Stimulated activated CD4-positive, alpha-beta T cell treated with anti-CD3 and anti-CD28 coated beads, Interleukin-12 subunit alpha, Interleukin-12 subunit beta, amount 100 ng/mL, for 24 hours (primary cell): ENCODE measurements at regions not wholly inside any gene's neighbourhood (a gene's known extent, or its start where the extent isn't known, plus 50 kb on each side); places are given as distances from the start of the nearest gene placed in this dataset.
"Not testable (repeated sequence)": the region's sequence is repeated elsewhere in the genome, so short reads cannot be mapped to it uniquely, and the experiment has no call there.

Experiments used
- DNase-seq, 2 experiments: peaks; one replicate each; pipeline ENCODE4 v3.0.0-alpha.2; 2020; ENCODE audit warnings: low read depth in 2 of 2

DNA sequence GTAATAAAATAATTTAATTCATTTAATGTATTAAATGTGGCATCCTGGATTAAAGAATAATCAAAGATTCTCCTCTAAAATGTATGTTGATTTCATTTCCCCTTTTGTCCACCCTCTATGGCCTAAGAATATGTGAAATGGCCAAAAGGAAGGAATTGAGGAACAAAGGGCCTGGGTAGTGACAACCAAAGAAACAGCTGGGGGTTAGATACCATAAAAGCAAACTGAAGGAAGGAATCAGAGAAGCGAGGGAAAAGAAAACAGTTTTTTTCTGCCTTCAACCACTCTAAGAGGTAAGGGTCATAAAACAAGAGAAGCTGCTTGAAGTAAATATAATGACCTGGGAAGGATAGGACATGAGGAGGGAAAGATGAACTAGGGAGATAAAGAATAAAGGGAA lies 139.3 kb downstream of the FAM76B start:
- DNase-seq, result no peak

DNA sequence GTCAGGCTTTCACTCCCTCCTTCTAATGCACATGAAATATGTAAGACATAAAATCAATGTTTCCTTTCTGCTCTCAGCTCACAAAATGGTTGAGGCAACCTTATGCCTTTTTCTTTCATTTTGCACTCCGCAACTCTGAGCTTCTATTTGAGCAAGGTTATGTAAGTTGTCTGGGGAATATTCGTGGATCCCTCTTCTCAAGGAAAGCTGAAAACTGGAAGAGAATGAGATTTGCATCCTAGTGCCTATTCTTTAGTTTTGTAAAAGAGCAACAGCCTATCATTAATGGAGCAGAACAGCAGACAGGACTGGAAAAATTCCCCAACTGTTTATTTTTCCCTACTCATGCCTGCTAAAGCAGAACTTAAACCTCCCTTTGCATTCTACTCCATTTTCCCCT lies 141.7 kb downstream of the FAM76B start:
- DNase-seq, result no peak

DNA sequence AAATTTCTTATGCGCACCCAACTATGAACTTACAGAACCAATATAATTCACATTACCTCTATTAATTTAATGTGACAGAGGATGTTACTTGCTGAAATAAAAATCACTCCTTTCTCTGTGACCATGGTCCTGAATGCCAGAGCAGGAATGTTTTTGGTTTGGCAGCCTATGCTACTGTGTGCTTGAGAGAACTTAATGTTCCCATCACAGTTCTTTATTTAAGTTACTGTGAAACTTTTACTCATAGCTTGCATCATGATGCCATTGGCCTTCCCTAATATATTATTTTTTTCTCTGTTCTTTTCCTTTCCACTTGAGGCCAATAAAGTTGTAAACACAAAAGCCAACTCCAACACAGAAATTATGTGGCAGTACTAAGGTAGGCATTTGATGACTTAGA lies 142.2 kb downstream of the FAM76B start:
- DNase-seq, result no peak

DNA sequence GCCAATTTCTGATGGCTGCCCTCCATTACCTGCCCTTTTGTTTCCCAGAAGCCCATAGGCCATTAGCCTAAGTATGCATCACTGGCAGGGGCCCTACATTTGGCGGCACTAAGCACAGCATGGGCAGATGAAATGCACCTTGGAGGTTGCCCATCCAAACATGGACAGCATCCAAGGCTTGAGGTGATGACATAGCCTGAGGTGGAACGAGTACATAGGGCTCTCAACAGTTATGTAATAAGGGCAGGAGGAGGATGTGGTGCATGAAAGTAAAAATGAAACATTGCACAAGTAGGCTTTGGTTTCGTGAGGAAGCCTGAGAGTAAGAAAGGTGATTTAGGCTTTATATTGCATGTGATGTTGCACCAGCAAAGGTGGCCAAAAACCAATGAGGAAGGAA lies 148.1 kb downstream of the FAM76B start:
- no peak for DNase-seq

DNA sequence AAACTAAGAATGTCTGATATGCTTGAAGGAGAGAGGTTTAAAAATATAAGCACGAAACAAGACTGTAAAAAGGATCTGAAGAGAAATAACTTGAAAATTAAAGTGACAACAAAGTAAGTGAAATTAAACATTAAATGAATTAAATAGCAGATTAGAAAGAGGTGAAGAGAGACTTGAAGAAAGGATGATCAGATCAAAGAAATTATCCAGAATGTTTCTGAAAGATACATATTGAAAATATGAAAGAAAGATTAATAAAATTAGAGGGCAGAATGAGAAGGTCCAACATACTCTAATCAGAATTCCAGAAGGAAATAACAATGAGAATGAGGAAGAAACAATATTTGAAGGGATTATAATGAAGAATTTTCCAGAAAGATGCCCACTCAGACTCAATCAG lies 151.1 kb downstream of the FAM76B start:
- DNase-seq, result no peak

DNA sequence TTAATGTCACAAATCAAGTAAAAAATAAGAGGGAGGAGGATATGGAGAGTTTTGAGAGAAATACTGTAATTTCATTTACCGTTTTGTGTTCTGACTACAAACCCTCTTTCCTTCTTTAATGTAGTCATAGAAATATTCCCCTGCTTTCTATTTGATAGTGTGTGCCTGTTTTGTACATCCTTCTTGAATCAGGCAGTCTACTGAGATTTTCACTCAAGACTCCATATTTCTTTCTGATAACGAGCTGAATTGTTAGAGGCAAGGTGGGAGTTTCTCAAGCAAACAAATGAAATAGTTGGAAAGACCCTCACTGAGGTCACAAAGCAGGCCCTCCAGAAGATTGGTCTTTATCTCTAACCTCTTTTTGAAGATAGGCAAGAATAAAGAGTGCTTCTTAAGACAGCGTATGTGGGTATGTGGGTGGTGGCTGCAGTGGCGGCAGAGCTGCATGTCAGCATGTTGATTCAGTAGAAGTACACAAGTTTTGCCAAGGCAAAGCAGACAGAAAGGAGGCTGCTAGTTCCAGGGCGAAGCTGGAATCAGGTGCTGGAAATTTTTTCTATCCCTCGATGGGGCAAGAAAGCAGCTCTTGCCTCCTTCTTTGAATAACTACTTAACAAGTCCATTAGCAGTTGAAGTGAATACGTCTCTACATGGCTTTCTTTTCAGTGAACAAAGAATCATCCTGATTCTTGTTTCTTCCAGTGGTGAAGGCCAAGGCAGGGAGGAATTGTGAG lies 164.2 kb downstream of the FAM76B start:
- no peak for DNase-seq

DNA sequence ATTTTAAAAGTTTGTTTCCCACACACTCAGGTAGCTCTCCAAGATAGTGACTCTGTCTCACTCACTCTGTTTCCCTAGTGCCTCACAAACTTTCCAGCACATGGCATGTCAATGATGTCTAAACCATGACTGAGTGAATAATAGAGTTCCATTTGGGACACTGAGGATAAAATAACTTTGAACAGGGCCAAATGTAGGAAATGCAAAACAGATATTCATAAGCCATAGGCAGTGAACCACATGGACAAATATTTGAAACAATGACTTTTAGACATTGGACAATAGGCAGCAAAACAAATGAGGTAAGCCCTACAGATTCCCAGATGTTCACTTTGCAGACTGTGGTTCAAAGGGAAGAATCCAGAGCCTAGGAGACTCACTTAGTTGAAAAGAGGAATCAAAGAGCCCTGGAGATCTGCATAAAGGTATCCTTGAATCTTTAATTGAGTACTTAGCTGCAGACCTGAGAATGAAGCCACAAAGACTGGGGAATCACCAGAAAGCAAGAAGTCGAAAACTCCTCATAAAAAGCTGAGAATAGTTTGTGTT lies 173.3 kb downstream of the FAM76B start:
- DNase-seq, result no peak

DNA sequence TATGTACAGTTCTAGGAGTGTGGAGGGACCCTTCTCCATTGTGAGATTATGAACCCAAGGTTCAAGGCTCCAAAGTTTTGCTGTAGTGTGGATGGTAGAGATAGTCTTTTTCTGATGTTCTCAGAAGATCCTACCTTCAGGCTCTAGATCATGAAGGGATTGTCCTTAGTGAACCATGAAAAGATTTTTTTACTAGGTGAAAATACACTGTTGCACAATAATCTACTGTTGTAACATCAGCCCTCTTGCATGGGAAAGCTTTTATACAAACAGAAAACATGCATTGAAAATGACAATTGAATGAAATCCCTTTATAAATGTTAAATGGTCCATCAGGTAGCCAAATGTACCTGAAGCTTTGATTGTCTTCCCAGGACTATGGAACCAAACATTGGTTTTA lies 177.8 kb downstream of the FAM76B start:
- no peak for DNase-seq

DNA sequence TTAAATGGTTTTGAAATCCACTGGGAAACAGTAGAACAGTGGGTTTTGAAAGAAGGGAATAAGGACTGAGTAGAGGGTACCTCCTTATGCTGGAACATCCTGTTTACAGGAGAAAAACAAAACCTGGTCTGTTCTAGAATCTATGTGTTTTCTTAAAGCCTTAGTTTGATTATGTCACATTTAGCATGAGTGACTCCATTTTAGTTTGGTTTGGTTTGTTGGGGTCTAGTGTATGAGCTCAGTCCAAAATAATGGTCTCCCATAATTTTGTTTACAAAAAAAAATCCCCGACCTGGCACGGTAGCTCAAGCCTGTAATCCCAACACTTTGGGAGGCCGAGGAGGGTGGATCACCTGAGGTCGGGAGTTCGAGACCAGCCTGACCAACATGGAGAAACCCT lies 179.4 kb downstream of the FAM76B start:
- DNase-seq, result not testable (repeated sequence)

DNA sequence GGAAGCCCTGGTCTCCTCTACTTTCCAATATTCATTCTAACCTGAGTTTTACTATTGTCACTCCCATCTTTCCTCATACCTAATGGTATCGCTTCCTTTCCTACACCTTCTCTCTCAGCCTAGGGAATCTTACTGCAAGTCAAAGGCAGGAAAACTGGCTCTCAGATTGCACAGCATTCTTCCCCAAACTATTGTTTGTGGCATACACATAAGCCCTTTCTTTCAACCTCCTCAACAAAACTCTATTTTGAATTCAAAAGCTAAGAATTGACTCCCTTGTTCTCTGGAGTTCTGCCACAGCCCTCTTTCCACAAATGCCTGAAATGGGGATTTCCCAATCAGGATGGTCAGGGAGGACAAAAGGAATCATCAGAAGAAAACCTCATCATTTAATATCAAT lies 181.5 kb downstream of the FAM76B start:
- DNase-seq, result no peak

DNA sequence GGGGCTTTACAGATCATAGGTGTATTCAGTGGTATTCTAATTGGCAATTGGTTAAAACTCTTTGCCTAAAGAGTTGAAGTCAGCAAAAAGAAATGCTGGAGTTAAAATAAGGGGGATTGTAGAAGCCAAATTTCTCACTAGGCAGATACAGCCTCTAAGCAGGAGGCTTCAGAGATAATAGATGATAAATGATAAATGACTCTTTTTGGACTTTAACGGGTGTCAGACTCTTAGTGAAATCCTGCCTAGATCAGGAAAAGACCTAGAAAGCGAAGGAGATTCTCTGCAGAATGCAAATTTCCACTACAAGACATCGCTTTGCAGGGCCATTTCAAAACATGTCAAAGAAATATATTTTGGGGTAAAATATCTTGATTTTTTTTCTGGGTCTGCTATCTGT lies 182.8 kb downstream of the FAM76B start:
- no peak for DNase-seq

DNA sequence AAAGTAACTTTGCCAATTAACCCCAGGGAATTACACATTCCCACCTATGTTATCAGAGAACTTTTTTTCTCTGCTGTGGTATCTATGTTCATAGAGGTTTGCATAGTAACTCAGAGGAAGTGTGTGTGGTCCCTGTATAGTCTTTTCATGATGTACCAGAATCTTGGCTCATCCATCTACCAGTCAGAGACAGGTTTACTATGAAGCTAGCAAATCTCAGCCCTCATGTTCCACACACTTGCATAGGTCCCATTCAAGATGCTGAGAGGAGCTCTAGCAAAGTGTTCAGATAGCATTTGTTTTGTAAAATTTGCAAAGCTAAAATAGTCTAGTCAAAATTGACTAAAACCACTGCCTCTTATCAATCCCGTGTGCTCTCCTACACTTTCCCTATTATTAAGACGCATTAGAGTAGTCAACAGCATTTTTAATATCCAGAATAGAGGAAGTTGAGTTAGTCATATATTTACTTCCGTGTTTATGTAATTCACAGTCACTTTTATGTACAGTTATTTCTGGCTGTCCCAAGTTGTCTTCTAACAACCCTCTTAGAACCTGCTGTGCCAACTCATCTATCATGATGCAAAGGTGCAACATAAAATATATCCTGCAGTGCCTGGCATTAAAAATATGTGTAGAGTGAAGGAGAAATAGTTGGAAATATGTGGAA lies 184.2 kb downstream of the FAM76B start:
- DNase-seq, result no peak

DNA sequence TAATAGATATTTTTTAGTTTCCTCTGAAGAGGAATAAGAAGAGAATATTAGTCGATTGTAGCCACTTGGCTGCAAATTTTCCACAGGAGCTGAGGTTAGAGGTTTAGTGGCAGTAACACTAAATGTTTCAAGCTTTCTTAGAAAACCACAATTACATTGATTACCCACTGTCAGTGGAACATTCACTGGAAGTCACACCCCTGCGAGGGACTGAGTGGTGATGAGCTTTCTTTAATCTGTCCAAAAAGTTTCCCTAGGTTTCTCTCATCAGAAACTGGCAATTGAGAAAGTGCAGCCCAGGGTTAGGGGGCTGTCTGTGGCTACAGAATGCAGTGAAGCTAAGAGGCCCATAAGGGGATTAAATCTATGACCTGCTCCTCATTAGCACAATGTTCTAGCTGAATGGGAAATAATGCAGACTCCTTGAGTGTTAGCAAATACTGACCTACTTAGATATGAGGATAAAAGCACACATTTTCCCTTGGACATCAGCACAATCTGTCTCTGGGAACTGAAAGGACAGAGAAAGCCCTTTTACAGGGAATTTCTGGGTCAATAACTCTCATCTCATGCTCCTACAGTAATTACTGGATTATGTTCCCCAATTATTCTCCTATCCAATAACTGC lies 189.5 kb downstream of the FAM76B start:
- peak in 1 of 2 experiments; percentile 2 for DNase-seq

DNA sequence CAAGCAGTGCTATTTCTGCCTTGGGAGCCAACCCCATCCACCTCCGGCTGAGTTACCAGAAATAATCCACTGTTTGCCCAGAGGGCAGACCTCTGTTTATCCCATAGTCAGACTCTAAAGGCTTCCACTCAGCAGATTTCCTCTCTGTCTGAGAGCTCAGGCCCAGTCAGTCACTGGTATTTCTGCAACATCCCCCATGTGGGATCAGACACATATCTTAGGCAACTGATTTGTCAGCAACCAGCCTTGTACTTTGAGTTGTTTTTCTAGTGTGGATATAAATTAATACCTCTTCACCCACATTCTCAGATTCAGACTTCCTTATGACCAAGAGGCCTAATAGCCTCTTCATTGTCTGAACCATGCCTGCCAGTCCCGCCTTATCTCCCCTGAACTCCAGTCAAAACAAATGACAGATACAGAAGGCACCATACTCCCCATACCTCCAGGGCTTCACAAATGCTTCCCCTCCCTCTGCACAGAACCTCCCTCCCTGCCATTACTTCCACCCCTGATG lies 193.6 kb downstream of the FAM76B start:
- no peak for DNase-seq

DNA sequence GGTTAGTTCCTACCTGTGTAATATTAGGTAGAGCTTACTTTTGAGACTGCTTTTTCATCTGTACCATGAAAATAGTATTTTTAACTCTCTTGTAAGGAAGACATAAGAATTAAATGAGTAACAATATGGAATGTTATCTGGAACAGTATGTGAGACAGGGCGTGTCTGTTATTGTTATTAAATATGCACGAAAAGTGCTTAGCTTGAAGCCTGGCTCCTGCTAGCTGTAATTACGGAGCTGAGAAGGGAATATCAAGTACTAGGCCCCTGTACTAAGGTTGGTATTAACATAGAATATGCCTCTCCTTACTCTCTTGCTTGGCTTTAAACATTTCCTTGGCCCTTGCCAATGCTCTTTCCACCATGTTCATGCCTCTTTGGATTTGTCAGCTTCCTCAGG lies 194.0 kb downstream of the FAM76B start:
- no peak for DNase-seq

DNA sequence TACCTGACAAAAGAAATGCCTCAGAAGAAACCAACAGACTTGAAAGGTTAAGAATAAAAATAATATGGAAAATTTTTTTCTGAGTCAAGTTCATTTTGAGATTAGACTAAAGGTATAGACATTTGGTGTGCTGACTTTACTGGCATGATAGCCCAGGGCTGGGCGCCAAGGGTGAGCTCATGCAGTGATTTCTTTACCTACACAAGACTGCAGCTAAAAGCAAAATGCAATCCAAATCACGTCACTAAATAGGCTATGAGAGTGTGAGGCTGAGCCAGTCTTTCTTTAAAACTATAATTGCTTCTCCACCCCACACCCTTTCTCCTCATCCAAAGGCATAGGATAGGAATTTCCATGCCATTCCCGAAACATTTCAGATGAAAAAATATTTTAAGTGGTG lies 196.5 kb downstream of the FAM76B start:
- DNase-seq, result no peak

DNA sequence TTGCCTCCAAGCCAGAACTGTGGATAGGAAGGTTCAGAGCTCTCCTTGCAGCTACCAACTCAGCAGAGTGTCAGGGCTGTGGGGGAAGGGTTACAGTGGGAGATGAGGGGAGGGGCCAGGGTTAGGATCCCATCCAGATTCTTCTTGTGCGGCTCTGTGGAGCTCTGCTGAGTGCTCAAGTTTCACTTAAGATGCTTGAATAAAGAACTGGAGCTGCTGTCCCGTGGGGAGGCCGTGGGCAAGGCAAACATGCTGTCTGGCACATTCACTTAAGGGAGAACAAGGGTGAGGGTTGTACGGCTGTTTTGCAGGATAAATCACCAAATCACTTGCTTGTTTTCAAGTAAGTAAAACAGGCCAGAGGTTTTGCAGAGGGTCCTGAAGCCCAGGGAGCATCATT lies 197.1 kb downstream of the FAM76B start:
- DNase-seq, result no peak

DNA sequence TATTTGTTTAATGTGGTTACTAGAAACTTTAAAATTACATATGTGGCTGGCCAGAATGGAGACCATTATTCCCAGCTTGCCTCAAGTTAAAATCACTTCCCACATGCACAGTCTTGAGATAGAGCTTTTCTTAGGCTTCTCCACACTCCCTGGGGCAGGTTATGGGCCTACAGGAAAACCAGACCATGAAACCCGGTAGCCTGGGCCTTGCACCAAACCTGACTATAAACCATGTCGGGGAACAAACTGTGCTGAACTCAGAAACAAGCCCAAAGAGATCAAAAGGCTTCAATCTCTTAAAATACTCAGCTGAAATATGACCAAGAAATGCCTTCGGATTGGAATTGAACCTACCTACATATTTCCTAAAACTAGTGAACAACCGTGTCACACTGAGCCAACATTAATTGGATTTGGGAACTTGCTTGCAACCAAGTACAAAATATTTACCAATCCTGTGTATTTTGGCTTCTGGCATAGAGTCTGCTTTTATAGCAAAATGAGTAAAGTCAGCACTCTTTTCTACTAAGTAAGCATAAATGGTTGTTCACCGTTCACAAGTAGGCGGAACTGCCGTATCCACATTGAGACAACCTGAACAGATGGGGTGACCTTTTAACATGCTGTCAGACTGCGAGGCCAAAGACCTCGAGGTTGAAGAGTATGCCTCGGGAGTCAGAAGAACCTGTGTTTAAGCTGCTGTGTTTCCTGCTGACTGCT lies 199.5 kb downstream of the FAM76B start:
- no peak for DNase-seq

DNA sequence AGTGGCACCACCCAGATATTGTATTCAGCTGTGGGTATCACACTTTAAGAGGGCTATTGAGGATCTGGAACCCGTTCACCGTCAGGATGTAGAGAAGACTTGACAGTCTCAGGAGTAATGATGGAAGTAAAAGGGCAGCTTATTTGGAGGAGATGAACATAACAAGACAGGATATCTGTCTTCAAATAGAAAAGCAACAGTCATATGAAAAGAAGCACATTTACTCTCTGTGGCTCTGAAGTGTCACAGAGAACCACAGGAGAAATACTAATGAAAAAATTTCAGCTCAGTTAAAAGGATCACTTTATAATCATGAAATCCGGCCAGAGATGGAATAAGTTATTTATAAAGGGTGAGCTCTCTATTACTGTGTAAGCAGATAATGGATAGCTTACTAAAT lies 200.8 kb downstream of the FAM76B start:
- DNase-seq, result no peak

DNA sequence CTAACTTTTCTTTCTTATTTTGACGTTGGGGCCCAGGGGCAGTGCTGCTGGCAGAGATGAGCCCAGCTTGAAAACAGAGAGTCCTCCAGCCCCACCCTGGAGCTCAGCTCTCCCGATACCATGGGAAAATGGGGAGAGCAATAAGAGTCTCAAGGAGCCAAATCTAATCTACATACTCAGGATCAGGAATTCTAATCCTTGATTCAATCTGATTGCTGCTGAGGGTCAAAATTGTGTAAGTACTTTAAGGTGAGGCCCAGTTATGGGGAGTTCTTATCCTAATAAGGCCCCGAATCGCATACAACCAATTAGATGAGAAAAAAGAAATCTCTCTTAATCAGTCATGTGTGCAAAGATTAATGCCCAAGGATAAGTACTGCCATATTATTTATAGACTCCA lies 202.9 kb downstream of the FAM76B start:
- DNase-seq, result no peak

DNA sequence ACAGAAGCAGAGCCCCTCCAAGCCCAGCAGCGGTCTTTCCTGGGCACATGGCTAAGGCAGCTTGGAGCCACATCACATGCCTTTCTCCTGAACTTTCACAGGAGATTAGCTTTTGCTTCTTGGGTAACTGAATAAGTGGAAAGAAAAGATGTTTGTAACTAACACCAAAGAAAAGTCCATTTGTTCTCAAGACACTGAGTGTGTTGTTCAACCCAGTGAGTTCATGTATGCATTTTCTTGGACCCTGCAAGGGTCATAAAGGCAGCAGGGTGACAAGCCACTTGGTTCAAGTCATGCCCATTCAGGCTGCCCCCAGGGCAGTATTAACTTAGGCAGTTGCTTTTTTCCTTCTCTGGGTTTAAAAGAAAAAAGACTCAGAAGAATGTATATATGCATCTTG lies 203.4 kb downstream of the FAM76B start:
- DNase-seq, result no peak

DNA sequence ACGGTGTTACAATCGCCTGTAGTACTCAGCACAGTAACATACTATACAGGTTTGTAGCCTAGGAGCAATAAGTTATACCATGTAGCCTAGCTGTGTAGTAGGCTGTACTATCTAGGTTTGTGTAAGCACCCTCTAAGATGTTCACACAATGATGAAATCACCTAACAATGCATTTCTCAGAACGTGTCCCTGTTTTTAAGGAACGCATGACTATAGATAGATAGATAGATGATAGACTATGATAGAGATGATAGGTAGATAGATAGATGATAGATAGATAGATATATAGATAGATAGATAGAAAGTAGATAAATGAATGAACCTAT lies 203.9 kb downstream of the FAM76B start:
- no peak for DNase-seq
